ENCODE measurements at regions not wholly inside any gene's neighbourhood (a gene's known extent, or its start where the extent isn't known, plus 50 kb on each side); places are given as distances from the start of the nearest gene placed in this dataset.

- H3K9me3 ChIP-seq (ENCODE audit: low read depth) = no peaks in the 10 kb centered on the region
- no peaks in the 10 kb centered on the region for H4K20me1 ChIP-seq (ENCODE audit: insufficient read depth, poor library complexity, severe bottlenecking)
- DNase-seq (ENCODE audit: low spot score) = no peak
- H3K9me2 ChIP-seq (replicated peaks; ENCODE audit: insufficient read depth) = no peaks in the 10 kb centered on the region
- H3K4me2 ChIP-seq = no peak overlapping the region
- TF ChIP-seq EZH2phosphoT487 (IDR thresholded peaks at IDR 0.05; ENCODE audit: low read depth, severe bottlenecking, unreplicated experiment) (no peak), CTCF (IDR thresholded peaks at IDR 0.05; ENCODE audit: poor library complexity) (no peak), EZH2 (IDR thresholded peaks at IDR 0.05; ENCODE audit: borderline replicate concordance) (no peak)
- peak overlapping the region; percentile 25 for H3K27ac ChIP-seq
- H3K27me3 ChIP-seq = no peaks in the 10 kb centered on the region
- 78% methylated on average over 4 of the region's 4 CpGs for WGBS (ENCODE audit: low lambda C conversion rate, missing lambda C conversion rate)
- no peaks in the 10 kb centered on the region for H3K36me3 ChIP-seq (replicated peaks; ENCODE audit: insufficient read depth, low read depth)
- H2AFZ ChIP-seq = no peak overlapping the region
- H3K4me3 ChIP-seq = no peak overlapping the region
- no peaks in the 10 kb centered on the region for H3K79me2 ChIP-seq
- H3K4me1 ChIP-seq (ENCODE audit: insufficient read depth) = no peaks in the 10 kb centered on the region
Observed at GRCh38 chr4:161132715-161133425, 1030.9 kb downstream of the FSTL5 start.

GRCh38 chr4:161121451-161121850 is 1042.3 kb downstream of the FSTL5 start:
- H3K4me2 ChIP-seq = no peak overlapping the region
- 36% methylated on average over 2 of the region's 2 CpGs for WGBS (ENCODE audit: low lambda C conversion rate, missing lambda C conversion rate)

GRCh38 chr4:161101881-161102280 is 1061.9 kb downstream of the FSTL5 start:
- no peaks in the 10 kb centered on the region for H3K9me3 ChIP-seq (ENCODE audit: low read depth)
- H3K36me3 ChIP-seq (replicated peaks; ENCODE audit: insufficient read depth, low read depth) = no peaks in the 10 kb centered on the region
- 0% methylated on average over 1 of the region's 1 CpG for WGBS (ENCODE audit: low lambda C conversion rate, missing lambda C conversion rate)
- no peak overlapping the region for H2AFZ ChIP-seq
- no peaks in the 10 kb centered on the region for H4K20me1 ChIP-seq (ENCODE audit: insufficient read depth, poor library complexity, severe bottlenecking)
- H3K4me3 ChIP-seq = no peak overlapping the region
- no peaks in the 10 kb centered on the region for H3K4me1 ChIP-seq (ENCODE audit: insufficient read depth)
- H3K79me2 ChIP-seq = no peaks in the 10 kb centered on the region
- no peaks in the 10 kb centered on the region for H3K27me3 ChIP-seq
- TF ChIP-seq CTCF (IDR thresholded peaks at IDR 0.05; ENCODE audit: poor library complexity) (no peak), EZH2phosphoT487 (IDR thresholded peaks at IDR 0.05; ENCODE audit: low read depth, severe bottlenecking, unreplicated experiment) (no peak), EZH2 (IDR thresholded peaks at IDR 0.05; ENCODE audit: borderline replicate concordance) (no peak)
- no peak for DNase-seq (ENCODE audit: low spot score)
- no peak overlapping the region for H3K27ac ChIP-seq
- H3K4me2 ChIP-seq = no peak overlapping the region
- no peaks in the 10 kb centered on the region for H3K9me2 ChIP-seq (replicated peaks; ENCODE audit: insufficient read depth)

More at GRCh38 chr4:161121451-161121850, 1042.3 kb downstream of the FSTL5 start:
- no peaks in the 10 kb centered on the region for H3K27me3 ChIP-seq
- no peak overlapping the region for H3K27ac ChIP-seq
- no peaks in the 10 kb centered on the region for H3K79me2 ChIP-seq
- DNase-seq (ENCODE audit: low spot score) = no peak
- no peaks in the 10 kb centered on the region for H3K9me2 ChIP-seq (replicated peaks; ENCODE audit: insufficient read depth)
- H3K4me3 ChIP-seq = no peak overlapping the region
- no peaks in the 10 kb centered on the region for H3K36me3 ChIP-seq (replicated peaks; ENCODE audit: insufficient read depth, low read depth)
- no peaks in the 10 kb centered on the region for H3K9me3 ChIP-seq (ENCODE audit: low read depth)
- TF ChIP-seq CTCF (IDR thresholded peaks at IDR 0.05; ENCODE audit: poor library complexity) (no peak), EZH2 (IDR thresholded peaks at IDR 0.05; ENCODE audit: borderline replicate concordance) (no peak), EZH2phosphoT487 (IDR thresholded peaks at IDR 0.05; ENCODE audit: low read depth, severe bottlenecking, unreplicated experiment) (no peak)
- no peaks in the 10 kb centered on the region for H4K20me1 ChIP-seq (ENCODE audit: insufficient read depth, poor library complexity, severe bottlenecking)
- no peak overlapping the region for H2AFZ ChIP-seq
- no peaks in the 10 kb centered on the region for H3K4me1 ChIP-seq (ENCODE audit: insufficient read depth)
